ENCODE measurements at regions not wholly inside any gene's neighbourhood (a gene's known extent, or its start where the extent isn't known, plus 50 kb on each side); places are given as distances from the start of the nearest gene placed in this dataset.

GRCh38 chr1:181318022-181318857 is 165.1 kb upstream of the CACNA1E start:
- H3K36me3 ChIP-seq (ENCODE audit: control insufficient read depth in 1 of 2, insufficient read depth in 2 of 2, low read length in 2 of 2) = no peaks in the 10 kb centered on the region
- H4K91ac ChIP-seq (ENCODE audit: low read depth, low read length) = no peak overlapping the region
- no peak overlapping the region for H2AK5ac ChIP-seq (ENCODE audit: low read length)
- peak overlapping the region; percentile 31 for H3K4me2 ChIP-seq (ENCODE audit: low read length)
- no peak overlapping the region for H3K27ac ChIP-seq (ENCODE audit: low read depth, low read length)
- no peak overlapping the region for H2BK120ac ChIP-seq (ENCODE audit: insufficient read depth, low read length, poor library complexity)
- no peak overlapping the region for H3K23ac ChIP-seq (ENCODE audit: low read length)
- H2BK12ac ChIP-seq (ENCODE audit: low read length) = no peak overlapping the region
- DNase-seq = no peak
- no peak overlapping the region for H3K9ac ChIP-seq (ENCODE audit: low read length)
- H3K4me3 ChIP-seq (ENCODE audit: low read depth, low read length) = no peak overlapping the region
- H4K12ac ChIP-seq (ENCODE audit: low read depth, low read length) = no peak overlapping the region
- H3K14ac ChIP-seq (ENCODE audit: low read length) = no peak overlapping the region
- H2BK5ac ChIP-seq (ENCODE audit: low read depth, low read length, poor library complexity) = no peak overlapping the region
- H4K8ac ChIP-seq (ENCODE audit: low read depth, low read length) = no peak overlapping the region
- H3K18ac ChIP-seq (ENCODE audit: low read length) = no peak overlapping the region
- H3K4me1 ChIP-seq (ENCODE audit: control insufficient read depth in 1 of 2, insufficient read depth in 2 of 2, low read length in 2 of 2) = peaks cover 0 to 5% of the 10 kb centered on the region in 2 experiments
- no peak overlapping the region for H2AFZ ChIP-seq (ENCODE audit: insufficient read depth, low read length, poor library complexity)
- no CpG with 5 or more reads among the region's 59 CpGs for WGBS (ENCODE audit: extremely low coverage, insufficient coverage, insufficient read length)
- no peaks in the 10 kb centered on the region for H3K79me2 ChIP-seq (ENCODE audit: control insufficient read depth, insufficient read depth, low read length, poor library complexity)
- H3K27me3 ChIP-seq (ENCODE audit: insufficient read depth, low read length) = peaks cover 48% of the 10 kb centered on the region
- peaks cover 5% of the 10 kb centered on the region for H3K9me3 ChIP-seq (ENCODE audit: insufficient read depth, low read depth, low read length)
- no peaks in the 10 kb centered on the region for H3K79me1 ChIP-seq (ENCODE audit: low read length)
- no peak overlapping the region for H3K4ac ChIP-seq (ENCODE audit: low read depth, low read length)

- Histone ChIP-seq H2BK120ac (ENCODE audit: insufficient read depth, low read length, poor library complexity) (no peak overlapping the region), H3K4me3 (ENCODE audit: low read depth, low read length) (no peak overlapping the region), H3K18ac (ENCODE audit: low read length) (no peak overlapping the region), H3K79me1 (ENCODE audit: low read length) (no peaks in the 10 kb centered on the region), H3K4me2 (ENCODE audit: low read length) (no peak overlapping the region), H2AFZ (ENCODE audit: insufficient read depth, low read length, poor library complexity) (no peak overlapping the region), H3K79me2 (ENCODE audit: control insufficient read depth, insufficient read depth, low read length, poor library complexity) (no peaks in the 10 kb centered on the region), H3K14ac (ENCODE audit: low read length) (no peak overlapping the region), H2BK5ac (ENCODE audit: low read depth, low read length, poor library complexity) (no peak overlapping the region), H3K23ac (ENCODE audit: low read length) (no peak overlapping the region), H3K36me3 (ENCODE audit: control insufficient read depth in 1 of 2, insufficient read depth in 2 of 2, low read length in 2 of 2) (no peaks in the 10 kb centered on the region), H3K4me1 (ENCODE audit: control insufficient read depth in 1 of 2, insufficient read depth in 2 of 2, low read length in 2 of 2) (peaks cover 0 to 5% of the 10 kb centered on the region in 2 experiments), H2BK12ac (ENCODE audit: low read length) (no peak overlapping the region), H3K4ac (ENCODE audit: low read depth, low read length) (no peak overlapping the region), H4K12ac (ENCODE audit: low read depth, low read length) (no peak overlapping the region), H3K27me3 (ENCODE audit: insufficient read depth, low read length) (peaks cover 50% of the 10 kb centered on the region), H4K91ac (ENCODE audit: low read depth, low read length) (no peak overlapping the region), H3K9ac (ENCODE audit: low read length) (no peak overlapping the region), H4K8ac (ENCODE audit: low read depth, low read length) (no peak overlapping the region), H2AK5ac (ENCODE audit: low read length) (no peak overlapping the region), H3K9me3 (ENCODE audit: insufficient read depth, low read depth, low read length) (peaks cover 5% of the 10 kb centered on the region), H3K27ac (ENCODE audit: low read depth, low read length) (no peak overlapping the region)
- whole genome bisulfite sequencing (ENCODE audit: extremely low coverage, insufficient coverage, insufficient read length) = no CpG with 5 or more reads among the region's 12 CpGs
- DNase-seq = no peak
These were observed 164.5 kb upstream of the CACNA1E start for GRCh38 chr1:181318858-181319235.

GRCh38 chr1:181319907-181320306 is 163.4 kb upstream of the CACNA1E start:
- H3K9ac ChIP-seq (ENCODE audit: low read length) = no peak overlapping the region
- H4K8ac ChIP-seq (ENCODE audit: low read depth, low read length) = no peak overlapping the region
- no peak for DNase-seq

GRCh38 chr1:181324797-181325616 is 158.3 kb upstream of the CACNA1E start:
- no peak overlapping the region for H3K18ac ChIP-seq (ENCODE audit: low read length)
- H4K91ac ChIP-seq (ENCODE audit: low read depth, low read length) = no peak overlapping the region
- no peaks in the 10 kb centered on the region for H3K79me2 ChIP-seq (ENCODE audit: control insufficient read depth, insufficient read depth, low read length, poor library complexity)
- no peak overlapping the region for H2AK5ac ChIP-seq (ENCODE audit: low read length)
- no CpG with 5 or more reads among the region's 11 CpGs for WGBS (ENCODE audit: extremely low coverage, insufficient coverage, insufficient read length)
- no peaks in the 10 kb centered on the region for H3K4me1 ChIP-seq (ENCODE audit: control insufficient read depth in 1 of 2, insufficient read depth in 2 of 2, low read length in 2 of 2)
- H3K36me3 ChIP-seq (ENCODE audit: control insufficient read depth in 1 of 2, insufficient read depth in 2 of 2, low read length in 2 of 2) = no peaks in the 10 kb centered on the region
- no peak overlapping the region for H3K4ac ChIP-seq (ENCODE audit: low read depth, low read length)
- H2BK120ac ChIP-seq (ENCODE audit: insufficient read depth, low read length, poor library complexity) = no peak overlapping the region
- no peak overlapping the region for H4K12ac ChIP-seq (ENCODE audit: low read depth, low read length)
- peak in 1 of 2 donors; percentile 10 for DNase-seq
- H3K9ac ChIP-seq (ENCODE audit: low read length) = no peak overlapping the region
- H3K4me2 ChIP-seq (ENCODE audit: low read length) = no peak overlapping the region
- no peak overlapping the region for H4K8ac ChIP-seq (ENCODE audit: low read depth, low read length)
- no peak overlapping the region for H3K23ac ChIP-seq (ENCODE audit: low read length)
- no peak overlapping the region for H2AFZ ChIP-seq (ENCODE audit: insufficient read depth, low read length, poor library complexity)
- peaks cover 7% of the 10 kb centered on the region for H3K27me3 ChIP-seq (ENCODE audit: insufficient read depth, low read length)
- H2BK12ac ChIP-seq (ENCODE audit: low read length) = no peak overlapping the region
- H3K9me3 ChIP-seq (ENCODE audit: insufficient read depth, low read depth, low read length) = peaks cover 2% of the 10 kb centered on the region
- H3K79me1 ChIP-seq (ENCODE audit: low read length) = no peaks in the 10 kb centered on the region
- H2BK5ac ChIP-seq (ENCODE audit: low read depth, low read length, poor library complexity) = no peak overlapping the region
- H3K27ac ChIP-seq (ENCODE audit: low read depth, low read length) = no peak overlapping the region
- H3K14ac ChIP-seq (ENCODE audit: low read length) = no peak overlapping the region
- H3K4me3 ChIP-seq (ENCODE audit: low read depth, low read length) = no peak overlapping the region

More at GRCh38 chr1:181319907-181320306, 163.4 kb upstream of the CACNA1E start:
- Histone ChIP-seq H3K4me1 (ENCODE audit: control insufficient read depth in 1 of 2, insufficient read depth in 2 of 2, low read length in 2 of 2) (peaks cover 0 to 5% of the 10 kb centered on the region in 2 experiments), H3K23ac (ENCODE audit: low read length) (no peak overlapping the region), H3K27ac (ENCODE audit: low read depth, low read length) (no peak overlapping the region), H3K4me3 (ENCODE audit: low read depth, low read length) (no peak overlapping the region), H3K79me2 (ENCODE audit: control insufficient read depth, insufficient read depth, low read length, poor library complexity) (no peaks in the 10 kb centered on the region), H3K18ac (ENCODE audit: low read length) (no peak overlapping the region), H2AFZ (ENCODE audit: insufficient read depth, low read length, poor library complexity) (no peak overlapping the region), H3K9me3 (ENCODE audit: insufficient read depth, low read depth, low read length) (peaks cover 5% of the 10 kb centered on the region), H4K12ac (ENCODE audit: low read depth, low read length) (no peak overlapping the region), H2BK5ac (ENCODE audit: low read depth, low read length, poor library complexity) (no peak overlapping the region), H3K27me3 (ENCODE audit: insufficient read depth, low read length) (peaks cover 48% of the 10 kb centered on the region), H3K4me2 (ENCODE audit: low read length) (no peak overlapping the region), H4K91ac (ENCODE audit: low read depth, low read length) (no peak overlapping the region), H2BK12ac (ENCODE audit: low read length) (no peak overlapping the region), H2BK120ac (ENCODE audit: insufficient read depth, low read length, poor library complexity) (no peak overlapping the region), H3K36me3 (ENCODE audit: control insufficient read depth in 1 of 2, insufficient read depth in 2 of 2, low read length in 2 of 2) (no peaks in the 10 kb centered on the region), H3K79me1 (ENCODE audit: low read length) (no peaks in the 10 kb centered on the region), H2AK5ac (ENCODE audit: low read length) (no peak overlapping the region), H3K14ac (ENCODE audit: low read length) (no peak overlapping the region), H3K4ac (ENCODE audit: low read depth, low read length) (no peak overlapping the region)
- no CpG with 5 or more reads among the region's 3 CpGs for WGBS (ENCODE audit: extremely low coverage, insufficient coverage, insufficient read length)

Data from trophoblast cell (in vitro differentiated cells and primary cell).